ENCODE measurements at regions not wholly inside any gene's neighbourhood (a gene's known extent, or its start where the extent isn't known, plus 50 kb on each side); places are given as distances from the start of the nearest gene placed in this dataset.

DNA sequence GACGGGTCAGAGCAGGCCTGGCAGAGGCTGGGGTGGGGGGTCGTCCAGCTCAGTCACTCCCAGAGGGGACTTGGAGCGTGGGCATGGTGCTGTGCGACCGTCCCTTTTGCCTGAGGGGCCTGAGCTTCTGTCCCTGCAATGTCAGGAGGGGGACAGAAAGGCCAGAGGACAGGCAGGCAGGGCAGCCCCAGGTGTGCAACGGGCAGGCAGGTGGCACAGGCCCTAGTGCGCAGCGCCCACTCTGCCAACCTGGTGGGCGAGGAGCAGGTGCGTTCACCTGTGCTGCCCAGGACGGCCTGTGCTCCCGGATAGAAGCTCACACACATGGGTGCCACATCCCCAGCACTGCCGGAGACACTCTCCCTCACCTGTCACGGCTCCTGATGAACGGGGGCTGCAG, 78.7 kb upstream of the SLCO4A1 start:
- DNase-seq, result no peak

DNA sequence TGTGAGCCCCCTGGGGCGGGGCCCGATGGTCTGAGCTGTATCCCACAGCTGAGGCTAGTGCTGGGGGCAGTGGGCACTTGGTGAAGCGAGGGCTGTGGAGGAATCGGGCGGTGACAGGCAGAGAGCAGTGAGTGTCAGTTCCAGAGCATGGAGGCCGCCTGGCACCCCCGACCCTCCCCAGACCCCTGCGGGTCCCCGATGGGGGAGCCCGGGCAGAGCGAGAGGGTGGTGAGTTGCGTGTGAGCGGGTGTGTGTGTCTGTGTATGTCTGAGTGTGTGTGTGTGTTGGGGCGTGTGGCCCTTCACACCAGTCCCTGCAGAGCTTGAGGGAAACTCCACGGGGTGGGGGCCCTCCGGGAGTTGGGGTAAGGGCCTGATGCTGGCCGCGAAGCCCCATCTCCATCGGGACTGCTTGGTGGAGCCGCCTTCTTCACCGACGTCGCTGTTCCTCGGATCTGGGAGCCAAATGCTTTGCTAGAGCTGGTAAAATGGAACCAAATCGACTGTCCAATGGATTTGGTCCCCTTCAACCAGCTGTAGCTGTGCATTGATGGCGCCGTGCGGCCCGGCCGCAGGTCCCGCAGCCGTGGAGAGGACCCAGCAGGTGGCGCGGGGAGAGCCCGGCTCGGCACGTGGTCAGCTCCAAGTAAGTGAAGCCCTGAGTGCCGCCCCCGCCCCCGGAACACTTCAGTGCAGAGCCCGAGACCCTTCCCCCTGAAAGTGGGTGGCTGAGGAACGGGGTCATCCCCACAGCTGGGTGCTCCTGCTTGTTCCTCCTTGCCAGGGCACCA, 77.7 kb upstream of the SLCO4A1 start:
- no peak for DNase-seq

DNA sequence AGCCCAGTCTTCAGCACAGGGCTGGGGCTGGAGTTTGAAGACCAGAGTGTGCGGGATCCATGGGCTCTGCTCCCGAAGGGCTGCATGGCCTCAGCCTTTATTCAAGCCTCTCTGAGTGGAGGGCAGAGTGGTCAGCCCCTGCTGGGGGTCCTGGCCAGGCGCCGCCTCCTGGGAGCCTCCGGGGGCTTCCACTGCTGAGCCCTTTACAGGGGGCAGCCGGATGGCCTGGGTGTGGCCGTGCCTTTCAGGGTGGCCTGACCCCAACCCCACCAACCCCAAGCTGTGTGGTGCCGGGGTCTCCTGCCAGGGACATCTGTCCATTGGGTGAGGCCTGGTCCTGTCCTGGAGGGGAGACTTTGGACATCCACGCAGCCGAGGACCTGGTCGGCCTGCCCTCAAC, 76.0 kb upstream of the SLCO4A1 start:
- DNase-seq, result no peak

- no peak for DNase-seq
Observed at GRCh38 chr20:62566771-62567170, 75.5 kb upstream of the SLCO4A1 start.

DNA sequence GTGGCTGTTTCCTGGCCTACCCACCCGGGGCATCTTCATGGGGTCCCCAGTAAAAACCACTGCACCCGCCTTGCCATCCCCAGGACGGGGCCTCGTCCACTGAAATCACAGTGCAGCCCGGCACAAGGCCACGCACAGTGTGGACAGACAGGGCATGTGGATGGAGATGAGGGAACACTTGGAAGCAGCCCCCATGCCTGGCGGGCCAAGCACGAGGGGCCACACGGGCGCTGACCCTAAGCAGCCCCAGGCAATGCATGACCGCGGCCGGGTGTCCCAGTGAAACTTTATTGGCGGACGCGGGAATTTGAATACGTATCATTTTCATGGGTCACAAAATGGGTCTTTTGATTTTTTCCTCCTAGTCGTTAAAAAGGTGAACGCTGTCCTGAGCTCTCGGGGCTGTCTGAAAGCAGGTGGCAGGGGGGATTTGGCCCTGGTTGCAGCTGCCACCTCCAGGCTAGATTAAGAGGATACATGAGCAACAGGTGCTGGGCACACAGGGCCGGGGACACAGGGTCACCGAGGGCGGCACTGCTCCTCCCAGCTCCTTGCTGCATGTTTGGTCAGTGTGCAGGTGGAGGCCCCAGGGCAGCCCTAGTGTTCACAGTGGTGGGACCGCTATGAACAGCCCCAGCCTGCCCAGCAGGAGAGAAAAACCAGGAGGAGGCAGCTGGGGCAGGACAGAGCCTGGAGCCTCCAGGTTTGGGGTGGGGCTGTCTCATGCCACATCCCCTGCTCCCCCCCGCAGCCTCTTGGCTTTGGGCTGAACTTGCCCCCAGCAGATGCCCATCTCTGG, 74.9 kb upstream of the SLCO4A1 start:
- no peak for DNase-seq

DNA sequence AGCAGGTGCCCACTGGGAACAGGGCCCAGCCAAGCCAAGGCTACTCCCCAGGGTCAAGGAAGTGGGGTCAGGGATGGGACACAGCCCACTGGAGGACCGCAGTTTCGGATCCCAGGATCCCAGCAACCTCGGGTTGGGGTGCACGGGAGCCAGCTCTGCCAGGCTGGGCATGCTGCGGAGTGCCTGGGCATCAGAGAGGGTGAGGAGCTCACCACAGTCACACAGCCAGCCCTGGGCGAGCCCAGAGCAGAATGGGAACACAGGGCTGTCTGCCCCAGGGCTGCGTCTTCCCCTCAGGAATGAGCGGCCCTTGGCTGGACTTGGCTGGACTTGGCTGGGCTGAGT, 74.3 kb upstream of the SLCO4A1 start:
- DNase-seq, result no peak

DNA sequence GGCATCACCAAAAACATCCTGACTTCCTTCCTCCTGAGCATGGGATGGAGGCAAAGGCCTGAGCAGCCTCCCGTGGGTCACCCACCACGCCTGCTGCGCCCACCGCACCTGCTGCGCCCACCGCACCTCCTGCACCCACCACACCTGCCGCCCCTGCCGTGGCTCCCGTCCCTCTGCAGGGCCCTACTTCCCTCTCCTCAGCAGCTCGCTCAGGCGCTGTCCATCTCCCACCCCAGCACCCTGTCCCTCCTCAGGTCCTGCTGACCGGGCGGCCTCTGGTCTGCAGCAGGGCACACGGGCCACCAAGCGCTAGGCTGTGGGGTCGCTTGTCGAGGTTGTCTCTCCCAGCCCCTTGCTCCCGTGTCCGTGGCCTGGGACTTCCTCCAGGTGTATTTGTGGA, 72.7 kb upstream of the SLCO4A1 start:
- DNase-seq, result no peak

- DNase-seq, result no peak
Observed at GRCh38 chr20:62570403-62570802, 71.9 kb upstream of the SLCO4A1 start.

DNA sequence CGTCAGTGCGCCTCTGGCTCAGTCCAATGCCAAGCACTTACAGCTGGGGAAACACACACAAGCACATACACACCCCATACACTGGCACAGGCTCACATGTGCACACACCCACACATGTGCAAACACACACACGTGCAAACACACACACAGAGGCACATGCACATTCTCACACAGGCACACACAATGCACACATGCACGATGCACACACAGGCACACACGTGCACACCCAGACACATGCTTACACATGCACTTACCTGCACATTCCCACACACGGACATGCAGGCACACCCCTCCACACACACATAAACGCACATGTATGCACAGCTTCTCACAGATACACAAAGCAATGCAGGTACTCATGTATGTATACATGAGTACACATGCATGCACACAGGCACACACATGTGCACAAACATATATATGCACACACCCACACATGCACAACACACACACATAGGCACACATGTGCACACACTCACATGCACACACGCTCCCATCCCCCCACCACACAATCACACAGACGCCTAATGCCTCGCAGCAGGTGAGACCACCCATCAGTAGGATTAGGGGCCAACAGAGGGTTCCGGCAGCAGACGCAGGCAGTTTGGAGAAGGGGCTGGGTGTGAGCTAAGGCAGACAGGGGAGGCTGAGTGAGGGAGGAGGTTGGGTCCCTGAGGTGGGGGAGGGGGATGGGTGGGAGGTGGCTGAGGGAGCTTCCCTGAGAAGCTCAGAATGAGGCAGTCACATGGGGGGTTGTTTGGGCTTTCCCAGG, 71.2 kb upstream of the SLCO4A1 start:
- no peak for DNase-seq

GRCh38 chr20:62571669-62572344, 70.5 kb upstream of the SLCO4A1 start:
- DNase-seq, result peak; percentile 65

DNA sequence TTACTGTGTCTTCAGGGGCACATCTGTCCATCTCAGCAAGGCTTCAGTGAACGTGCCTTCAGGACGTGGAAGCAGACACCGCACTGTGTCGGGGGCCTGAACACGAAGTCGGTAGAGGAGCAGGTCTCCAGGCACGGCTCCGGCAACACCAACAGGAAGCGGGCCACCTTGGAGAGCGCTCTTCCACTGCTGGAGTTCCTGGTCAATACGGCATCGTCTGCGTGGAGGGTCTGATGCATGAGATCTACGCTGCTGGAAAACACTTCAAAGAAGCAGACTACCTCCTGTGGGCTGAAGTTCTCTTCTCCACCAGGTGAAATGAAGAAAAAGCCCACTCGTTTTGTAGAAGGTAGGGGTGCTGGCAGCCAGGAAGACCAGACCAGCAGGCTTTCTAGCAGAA, 69.3 kb upstream of the SLCO4A1 start:
- DNase-seq, result no peak

- no peak for DNase-seq
Observed at GRCh38 chr20:62573817-62574216, 68.5 kb upstream of the SLCO4A1 start.

DNA sequence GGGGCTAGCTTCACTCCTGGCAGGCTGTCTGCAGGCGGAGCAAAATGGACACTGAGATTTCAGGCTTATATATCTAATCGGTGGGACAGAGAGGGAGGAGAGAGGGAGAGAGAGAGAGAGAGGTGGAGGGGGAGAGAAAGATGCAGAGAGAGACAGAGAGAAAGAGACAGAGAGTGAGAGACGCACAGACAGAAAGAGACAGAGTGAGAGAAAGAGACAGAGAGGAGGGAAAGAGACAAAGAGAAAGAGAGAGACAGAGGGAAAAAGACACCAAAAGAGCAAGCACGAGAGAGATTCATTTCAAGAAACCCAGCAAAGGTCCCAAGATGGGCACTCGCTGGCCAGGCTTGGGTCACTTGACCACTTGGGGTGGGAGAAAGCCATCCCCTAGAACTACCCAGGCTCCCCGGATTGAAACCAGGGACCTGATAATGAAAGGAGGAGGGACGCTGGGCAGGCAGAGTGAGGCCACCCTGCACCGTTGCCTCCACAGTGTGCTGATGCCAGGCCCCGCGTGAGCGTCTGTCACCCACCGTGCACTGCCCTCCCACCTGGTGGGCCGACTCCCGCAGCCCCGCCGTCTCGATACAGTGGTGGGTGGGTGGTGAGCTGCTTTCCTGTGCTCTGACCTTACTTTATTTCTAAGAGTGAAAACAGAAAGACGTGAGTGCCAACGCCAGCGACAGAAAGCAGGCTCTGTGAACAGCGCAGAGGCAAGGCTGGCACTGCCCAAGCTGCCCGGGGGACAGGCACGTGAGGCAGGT, 67.9 kb upstream of the SLCO4A1 start:
- DNase-seq, result no peak

- DNase-seq, result no peak
Observed at GRCh38 chr20:62575976-62576722, 66.2 kb upstream of the SLCO4A1 start.

- DNase-seq, result no peak
Observed at GRCh38 chr20:62576815-62577489, 65.4 kb upstream of the SLCO4A1 start.

DNA sequence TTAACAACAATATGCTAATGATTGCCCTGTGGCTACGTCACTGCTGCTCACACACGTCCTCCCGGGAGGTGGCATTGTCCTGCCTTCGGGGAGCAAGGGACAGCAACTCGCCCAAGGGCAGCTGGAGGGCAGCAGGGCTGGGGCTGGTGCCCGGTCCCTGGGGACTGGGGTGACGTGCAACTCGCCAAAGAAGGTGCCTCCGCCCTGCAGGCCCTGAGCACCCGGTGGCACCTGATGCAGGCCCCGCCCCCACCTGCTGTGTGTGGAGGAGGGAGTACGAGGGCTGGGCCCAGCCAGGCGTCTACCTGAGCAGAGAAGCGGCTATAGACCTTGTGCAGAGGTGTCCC, 64.8 kb upstream of the SLCO4A1 start:
- no peak for DNase-seq

GRCh38 chr20:62578294-62578897, 63.9 kb upstream of the SLCO4A1 start:
- peak; percentile 6 for DNase-seq

DNA sequence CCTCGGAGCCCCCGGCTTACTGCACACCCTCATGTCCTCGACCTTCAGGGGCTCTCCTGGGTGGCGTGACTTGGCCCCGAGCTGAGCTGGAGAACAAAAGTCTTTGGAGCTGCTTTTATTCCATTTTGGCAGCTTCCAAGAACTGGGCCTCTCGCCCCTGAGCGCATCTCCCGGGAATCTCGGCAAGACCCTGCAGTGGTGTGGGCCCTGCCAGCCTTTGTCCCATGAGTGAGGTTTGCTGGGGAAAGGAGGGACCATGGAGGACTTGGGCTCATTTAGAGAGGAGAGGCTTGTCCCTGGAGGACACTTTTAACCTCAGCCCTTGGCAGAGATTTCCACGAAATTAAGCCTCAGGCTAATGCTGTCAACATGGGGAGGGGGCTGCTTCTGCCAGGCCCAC, 62.3 kb upstream of the SLCO4A1 start:
- DNase-seq, result no peak

DNA sequence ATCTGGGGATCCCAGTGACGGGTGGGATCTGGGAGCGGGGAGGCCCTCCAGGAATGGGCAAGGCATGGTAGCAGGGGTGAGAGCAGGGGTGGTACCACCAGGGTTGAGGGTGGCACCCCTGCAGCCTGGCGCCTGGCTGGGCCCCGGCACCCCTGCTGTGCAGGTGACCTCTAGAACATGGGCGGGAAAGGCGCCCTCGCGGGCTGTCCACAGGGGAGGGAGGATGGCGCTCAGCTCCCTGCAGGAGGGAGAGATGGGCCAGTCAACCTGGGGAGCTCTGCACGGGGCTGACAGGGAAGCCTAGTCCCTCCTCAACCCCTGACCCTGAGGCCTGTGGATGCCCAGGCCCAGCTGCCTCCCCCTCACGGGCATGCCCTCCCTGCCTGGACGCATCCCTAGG, 61.6 kb upstream of the SLCO4A1 start:
- no peak for DNase-seq

- no peak for DNase-seq
Observed at GRCh38 chr20:62581308-62581707, 61.0 kb upstream of the SLCO4A1 start.

GRCh38 chr20:62581806-62582205, 60.5 kb upstream of the SLCO4A1 start:
- DNase-seq, result no peak

All from OCI-M1 (cell line).